ENCODE measurements at regions not wholly inside any gene's neighbourhood (a gene's known extent, or its start where the extent isn't known, plus 50 kb on each side); places are given as distances from the start of the nearest gene placed in this dataset.

DNA sequence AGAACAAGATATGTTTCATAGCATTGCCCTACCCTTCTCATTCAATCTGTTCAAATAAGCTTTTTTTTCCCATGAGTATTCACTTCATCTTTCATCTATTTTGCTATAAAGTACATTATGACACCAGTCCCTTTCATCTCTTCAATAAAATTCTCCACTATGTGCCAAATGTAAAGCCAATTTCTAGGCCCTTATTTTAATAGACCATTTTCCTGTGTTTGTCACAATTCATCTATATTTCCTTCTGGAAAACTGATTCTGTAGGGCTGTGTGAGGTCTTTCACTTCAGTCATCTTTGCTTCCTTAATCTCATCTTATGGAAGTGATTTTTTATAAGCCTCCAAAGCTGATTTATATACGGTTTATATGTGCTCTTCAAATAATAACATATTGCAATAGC lies 992.4 kb upstream of the EYS start:
- H3K4me3 Mint-ChIP-seq = no peak overlapping the region
- H3K4me1 Mint-ChIP-seq (ENCODE audit: unreplicated experiment) = no peaks in the 10 kb centered on the region
- TF ChIP-seq, protein P1, sequence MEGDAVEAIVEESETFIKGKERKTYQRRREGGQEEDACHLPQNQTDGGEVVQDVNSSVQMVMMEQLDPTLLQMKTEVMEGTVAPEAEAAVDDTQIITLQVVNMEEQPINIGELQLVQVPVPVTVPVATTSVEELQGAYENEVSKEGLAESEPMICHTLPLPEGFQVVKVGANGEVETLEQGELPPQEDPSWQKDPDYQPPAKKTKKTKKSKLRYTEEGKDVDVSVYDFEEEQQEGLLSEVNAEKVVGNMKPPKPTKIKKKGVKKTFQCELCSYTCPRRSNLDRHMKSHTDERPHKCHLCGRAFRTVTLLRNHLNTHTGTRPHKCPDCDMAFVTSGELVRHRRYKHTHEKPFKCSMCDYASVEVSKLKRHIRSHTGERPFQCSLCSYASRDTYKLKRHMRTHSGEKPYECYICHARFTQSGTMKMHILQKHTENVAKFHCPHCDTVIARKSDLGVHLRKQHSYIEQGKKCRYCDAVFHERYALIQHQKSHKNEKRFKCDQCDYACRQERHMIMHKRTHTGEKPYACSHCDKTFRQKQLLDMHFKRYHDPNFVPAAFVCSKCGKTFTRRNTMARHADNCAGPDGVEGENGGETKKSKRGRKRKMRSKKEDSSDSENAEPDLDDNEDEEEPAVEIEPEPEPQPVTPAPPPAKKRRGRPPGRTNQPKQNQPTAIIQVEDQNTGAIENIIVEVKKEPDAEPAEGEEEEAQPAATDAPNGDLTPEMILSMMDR (conservative IDR thresholded peaks at IDR 0.05) = no peak
- no peaks in the 10 kb centered on the region for H3K27me3 Mint-ChIP-seq
- peaks cover 3% of the 10 kb centered on the region for H3K9me3 Mint-ChIP-seq
- no peak overlapping the region for H3K27ac Mint-ChIP-seq
- H3K36me3 Mint-ChIP-seq = no peaks in the 10 kb centered on the region
- DNase-seq (ENCODE audit: extremely low spot score, unreplicated experiment) = no peak

DNA sequence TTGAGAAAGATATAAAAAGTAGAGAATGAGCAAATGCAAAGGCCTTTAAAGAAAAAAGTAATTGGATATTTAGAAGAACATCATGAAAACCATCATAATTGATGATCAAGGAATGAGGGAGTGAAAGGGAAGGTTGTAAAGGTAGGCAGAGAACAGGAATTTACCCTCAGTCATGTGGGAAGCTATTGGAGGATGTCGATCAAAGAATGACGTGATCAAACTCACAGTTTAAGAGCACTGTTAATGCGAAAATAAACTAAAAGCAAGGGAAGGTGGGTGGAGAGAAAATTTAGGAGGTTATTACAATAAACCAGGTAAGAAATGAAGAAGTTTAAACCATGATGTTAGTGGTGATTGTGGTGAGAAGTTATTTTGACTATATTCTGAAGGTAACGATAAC lies 982.6 kb upstream of the EYS start:
- no peak overlapping the region for H3K27ac Mint-ChIP-seq
- DNase-seq (ENCODE audit: extremely low spot score, unreplicated experiment) = no peak
- H3K36me3 Mint-ChIP-seq = no peaks in the 10 kb centered on the region
- TF ChIP-seq, protein P1 (conservative IDR thresholded peaks at IDR 0.05) = no peak
- H3K4me3 Mint-ChIP-seq = no peak overlapping the region
- H3K27me3 Mint-ChIP-seq = no peaks in the 10 kb centered on the region
- peaks cover 5% of the 10 kb centered on the region for H3K9me3 Mint-ChIP-seq
- H3K4me1 Mint-ChIP-seq (ENCODE audit: unreplicated experiment) = no peaks in the 10 kb centered on the region

DNA sequence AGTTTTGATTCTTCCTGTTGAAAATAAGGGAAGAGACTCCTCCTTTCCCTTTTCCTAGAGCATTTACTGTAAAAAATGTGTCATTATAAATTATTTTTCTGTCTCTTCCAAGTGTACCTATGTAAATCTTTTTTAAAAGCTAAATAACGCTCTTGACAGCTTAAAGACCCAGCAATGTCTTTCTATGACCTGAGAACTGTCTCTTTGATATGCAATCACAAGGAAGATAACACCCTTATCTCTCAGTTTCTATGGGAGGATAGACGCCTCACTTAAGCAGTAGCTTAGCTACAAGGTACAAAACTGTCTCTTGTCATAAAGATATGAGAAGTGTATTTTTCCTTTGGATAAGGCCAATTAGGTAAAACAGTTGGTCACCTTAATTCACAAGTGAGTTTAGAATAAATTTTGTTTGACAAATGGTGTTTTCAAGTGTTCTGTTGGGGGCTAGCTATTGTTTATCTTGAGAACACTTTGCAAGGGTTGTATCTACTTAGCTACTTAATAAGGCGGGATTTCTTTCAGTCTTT lies 980.6 kb upstream of the EYS start:
- TF ChIP-seq, protein P1 (conservative IDR thresholded peaks at IDR 0.05) = no peak
- peaks cover 5% of the 10 kb centered on the region for H3K9me3 Mint-ChIP-seq
- DNase-seq (ENCODE audit: extremely low spot score, unreplicated experiment) = no peak
- no peak overlapping the region for H3K27ac Mint-ChIP-seq
- H3K4me1 Mint-ChIP-seq (ENCODE audit: unreplicated experiment) = no peaks in the 10 kb centered on the region
- H3K36me3 Mint-ChIP-seq = no peaks in the 10 kb centered on the region
- H3K4me3 Mint-ChIP-seq = no peak overlapping the region
- no peaks in the 10 kb centered on the region for H3K27me3 Mint-ChIP-seq

DNA sequence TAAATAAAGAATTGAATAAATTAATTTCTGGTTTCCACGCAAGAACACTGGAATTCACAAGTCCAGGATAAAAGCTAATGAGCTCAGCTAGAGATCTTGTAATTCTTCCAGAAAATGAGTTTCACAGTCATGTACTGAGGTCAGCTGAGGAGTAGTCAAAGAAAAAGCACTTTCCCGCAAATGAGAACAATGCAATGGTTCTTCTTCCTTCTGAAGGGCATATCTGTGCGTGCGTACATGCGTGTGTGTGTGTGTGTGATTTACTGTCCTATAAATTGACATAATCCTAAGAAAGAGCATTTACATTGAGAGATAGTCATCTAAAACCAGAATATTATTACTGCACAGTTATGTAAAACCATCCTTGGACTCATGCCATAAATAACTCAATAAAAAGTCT lies 968.9 kb upstream of the EYS start:
- Mint-ChIP-seq H3K9me3 (no peaks in the 10 kb centered on the region), H3K27me3 (no peaks in the 10 kb centered on the region), H3K36me3 (no peaks in the 10 kb centered on the region), H3K4me1 (ENCODE audit: unreplicated experiment) (no peaks in the 10 kb centered on the region), H3K4me3 (no peak overlapping the region), H3K27ac (no peak overlapping the region)
- DNase-seq (ENCODE audit: extremely low spot score, unreplicated experiment) = no peak
- TF ChIP-seq, protein P1 (conservative IDR thresholded peaks at IDR 0.05) = no peak

DNA sequence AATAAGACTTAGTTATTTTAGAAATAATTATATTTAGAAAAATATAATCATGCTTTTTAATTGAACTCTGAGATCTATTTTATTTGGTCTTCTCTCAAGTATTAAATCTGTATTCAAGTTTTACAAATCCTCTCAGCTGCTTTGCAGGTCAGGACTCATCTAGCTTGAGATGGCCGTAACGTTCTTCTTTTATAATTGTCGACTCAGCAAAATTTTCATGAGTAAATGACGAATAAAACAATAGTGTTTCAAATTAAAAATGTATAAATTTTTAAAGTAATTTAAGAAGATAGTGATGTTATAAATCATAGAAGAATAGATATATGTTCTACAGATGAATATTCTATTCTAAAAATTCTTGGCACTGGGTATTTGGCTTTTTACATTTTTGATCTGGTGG lies 957.1 kb upstream of the EYS start:
- no peaks in the 10 kb centered on the region for H3K27me3 Mint-ChIP-seq

More for the DNA sequence above, 957.1 kb upstream of the EYS start:
- DNase-seq (ENCODE audit: extremely low spot score, unreplicated experiment) = no peak
- TF ChIP-seq, protein P1 (conservative IDR thresholded peaks at IDR 0.05) = no peak
- H3K4me1 Mint-ChIP-seq (ENCODE audit: unreplicated experiment) = peaks cover 13% of the 10 kb centered on the region
- H3K27ac Mint-ChIP-seq = no peak overlapping the region
- no peak overlapping the region for H3K4me3 Mint-ChIP-seq
- no peaks in the 10 kb centered on the region for H3K36me3 Mint-ChIP-seq
- no peaks in the 10 kb centered on the region for H3K9me3 Mint-ChIP-seq
